ENCODE measurements at regions not wholly inside any gene's neighbourhood (a gene's known extent, or its start where the extent isn't known, plus 50 kb on each side); places are given as distances from the start of the nearest gene placed in this dataset.

DNA sequence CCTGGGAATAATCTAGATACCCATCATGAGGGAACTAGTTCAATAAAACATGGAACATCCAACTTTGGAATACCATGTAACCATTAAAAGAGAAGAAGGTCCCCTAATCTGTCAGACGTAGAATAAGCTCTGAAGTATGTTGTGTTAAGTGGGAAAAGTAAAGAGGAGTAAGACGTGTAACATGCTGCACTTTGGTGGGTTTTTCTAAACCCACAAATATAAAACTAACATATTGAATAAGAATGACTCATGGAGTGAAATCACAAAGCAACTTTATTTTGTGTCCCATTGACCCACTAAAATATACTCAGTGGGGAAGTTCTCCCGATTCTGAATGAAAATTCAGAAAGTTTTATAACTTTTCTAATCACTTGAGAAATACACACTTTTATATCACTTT is 67.9 kb upstream of the PIK3R1 start:
- TF ChIP-seq ZFP41 (tag by site-specific recombination; IDR thresholded peaks at IDR 0.05; ENCODE audit: borderline replicate concordance) (no peak), PRDM1 (tag by site-specific recombination; IDR thresholded peaks at IDR 0.05) (no peak), GLIS2 (tag by site-specific recombination; IDR thresholded peaks at IDR 0.05) (no peak), YY2 (tag by site-specific recombination; IDR thresholded peaks at IDR 0.05) (no peak), ZNF510 (tag by site-specific recombination; IDR thresholded peaks at IDR 0.05; ENCODE audit: insufficient replicate concordance) (no peak), ZNF311 (tag by site-specific recombination; IDR thresholded peaks at IDR 0.05; ENCODE audit: borderline replicate concordance) (no peak), ZNF558 (tag by site-specific recombination; IDR thresholded peaks at IDR 0.05) (no peak), ZFP3 (tag by site-specific recombination; IDR thresholded peaks at IDR 0.05; ENCODE audit: low read depth) (no peak), ZEB2 (tag by site-specific recombination; IDR thresholded peaks at IDR 0.05) (no peak), ZSCAN16 (tag by site-specific recombination; IDR thresholded peaks at IDR 0.05) (no peak), EGR2 (tag by site-specific recombination; IDR thresholded peaks at IDR 0.05; ENCODE audit: low read depth) (no peak), ZNF292 (tag by site-specific recombination; IDR thresholded peaks at IDR 0.05; ENCODE audit: borderline replicate concordance, low read depth) (no peak), ZNF621 (tag by site-specific recombination; IDR thresholded peaks at IDR 0.05) (no peak), ZNF350 (tag by site-specific recombination; IDR thresholded peaks at IDR 0.05) (no peak)
- TF ChIP-seq, protein P1, sequence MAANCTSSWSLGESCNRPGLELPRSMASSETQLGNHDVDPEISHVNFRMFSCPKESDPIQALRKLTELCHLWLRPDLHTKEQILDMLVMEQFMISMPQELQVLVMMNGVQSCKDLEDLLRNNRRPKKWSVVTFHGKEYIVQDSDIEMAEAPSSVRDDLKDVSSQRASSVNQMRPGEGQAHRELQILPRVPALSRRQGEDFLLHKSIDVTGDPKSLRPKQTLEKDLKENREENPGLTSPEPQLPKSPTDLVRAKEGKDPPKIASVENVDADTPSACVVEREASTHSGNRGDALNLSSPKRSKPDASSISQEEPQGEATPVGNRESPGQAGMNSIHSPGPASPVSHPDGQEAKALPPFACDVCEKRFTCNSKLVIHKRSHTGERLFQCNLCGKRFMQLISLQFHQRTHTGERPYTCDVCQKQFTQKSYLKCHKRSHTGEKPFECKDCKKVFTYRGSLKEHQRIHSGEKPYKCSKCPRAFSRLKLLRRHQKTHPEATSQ (tag by site-specific recombination; IDR thresholded peaks at IDR 0.05), result no peak
- TF ChIP-seq, protein P2, sequence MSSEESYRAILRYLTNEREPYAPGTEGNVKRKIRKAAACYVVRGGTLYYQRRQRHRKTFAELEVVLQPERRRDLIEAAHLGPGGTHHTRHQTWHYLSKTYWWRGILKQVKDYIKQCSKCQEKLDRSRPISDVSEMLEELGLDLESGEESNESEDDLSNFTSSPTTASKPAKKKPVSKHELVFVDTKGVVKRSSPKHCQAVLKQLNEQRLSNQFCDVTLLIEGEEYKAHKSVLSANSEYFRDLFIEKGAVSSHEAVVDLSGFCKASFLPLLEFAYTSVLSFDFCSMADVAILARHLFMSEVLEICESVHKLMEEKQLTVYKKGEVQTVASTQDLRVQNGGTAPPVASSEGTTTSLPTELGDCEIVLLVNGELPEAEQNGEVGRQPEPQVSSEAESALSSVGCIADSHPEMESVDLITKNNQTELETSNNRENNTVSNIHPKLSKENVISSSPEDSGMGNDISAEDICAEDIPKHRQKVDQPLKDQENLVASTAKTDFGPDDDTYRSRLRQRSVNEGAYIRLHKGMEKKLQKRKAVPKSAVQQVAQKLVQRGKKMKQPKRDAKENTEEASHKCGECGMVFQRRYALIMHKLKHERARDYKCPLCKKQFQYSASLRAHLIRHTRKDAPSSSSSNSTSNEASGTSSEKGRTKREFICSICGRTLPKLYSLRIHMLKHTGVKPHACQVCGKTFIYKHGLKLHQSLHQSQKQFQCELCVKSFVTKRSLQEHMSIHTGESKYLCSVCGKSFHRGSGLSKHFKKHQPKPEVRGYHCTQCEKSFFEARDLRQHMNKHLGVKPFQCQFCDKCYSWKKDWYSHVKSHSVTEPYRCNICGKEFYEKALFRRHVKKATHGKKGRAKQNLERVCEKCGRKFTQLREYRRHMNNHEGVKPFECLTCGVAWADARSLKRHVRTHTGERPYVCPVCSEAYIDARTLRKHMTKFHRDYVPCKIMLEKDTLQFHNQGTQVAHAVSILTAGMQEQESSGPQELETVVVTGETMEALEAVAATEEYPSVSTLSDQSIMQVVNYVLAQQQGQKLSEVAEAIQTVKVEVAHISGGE (tag by site-specific recombination; conservative IDR thresholded peaks at IDR 0.05; ENCODE audit: low read depth), result no peak
- TF ChIP-seq, protein P3, sequence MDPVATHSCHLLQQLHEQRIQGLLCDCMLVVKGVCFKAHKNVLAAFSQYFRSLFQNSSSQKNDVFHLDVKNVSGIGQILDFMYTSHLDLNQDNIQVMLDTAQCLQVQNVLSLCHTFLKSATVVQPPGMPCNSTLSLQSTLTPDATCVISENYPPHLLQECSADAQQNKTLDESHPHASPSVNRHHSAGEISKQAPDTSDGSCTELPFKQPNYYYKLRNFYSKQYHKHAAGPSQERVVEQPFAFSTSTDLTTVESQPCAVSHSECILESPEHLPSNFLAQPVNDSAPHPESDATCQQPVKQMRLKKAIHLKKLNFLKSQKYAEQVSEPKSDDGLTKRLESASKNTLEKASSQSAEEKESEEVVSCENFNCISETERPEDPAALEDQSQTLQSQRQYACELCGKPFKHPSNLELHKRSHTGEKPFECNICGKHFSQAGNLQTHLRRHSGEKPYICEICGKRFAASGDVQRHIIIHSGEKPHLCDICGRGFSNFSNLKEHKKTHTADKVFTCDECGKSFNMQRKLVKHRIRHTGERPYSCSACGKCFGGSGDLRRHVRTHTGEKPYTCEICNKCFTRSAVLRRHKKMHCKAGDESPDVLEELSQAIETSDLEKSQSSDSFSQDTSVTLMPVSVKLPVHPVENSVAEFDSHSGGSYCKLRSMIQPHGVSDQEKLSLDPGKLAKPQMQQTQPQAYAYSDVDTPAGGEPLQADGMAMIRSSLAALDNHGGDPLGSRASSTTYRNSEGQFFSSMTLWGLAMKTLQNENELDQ (tag by site-specific recombination; IDR thresholded peaks at IDR 0.05; ENCODE audit: low read depth), result no peak
- H3K27ac ChIP-seq (ENCODE audit: extremely low read depth, low read depth, low read length), result no peak overlapping the region

DNA sequence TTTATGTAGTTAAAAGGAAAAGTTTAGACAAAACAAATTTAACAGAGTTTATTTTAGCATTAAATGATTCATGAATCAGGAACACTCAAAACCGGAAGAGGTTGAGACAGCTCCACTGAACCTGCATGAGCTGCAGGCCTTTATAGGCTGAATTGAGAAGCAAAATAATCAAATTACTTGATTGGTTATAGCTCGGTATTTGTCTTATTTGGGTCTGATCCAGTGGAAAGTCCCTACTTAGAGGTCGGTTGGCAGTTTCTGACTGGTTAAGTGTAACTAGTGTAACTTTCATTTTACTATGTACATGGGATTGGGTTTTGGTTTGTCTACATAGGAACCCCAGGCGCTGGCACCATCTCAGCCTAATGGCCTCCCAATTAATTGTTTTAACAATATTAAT is 74.1 kb upstream of the PIK3R1 start:
- no peaks in the 10 kb centered on the region for H3K36me3 ChIP-seq (ENCODE audit: control insufficient read depth in 2 of 2, insufficient read depth in 1 of 2, low read length in 2 of 2)
- POLR2A ChIA-PET, result no interaction called here
- H3K4me3 ChIP-seq (ENCODE audit: low read depth, low read length), result no peak overlapping the region
- H3K27ac ChIP-seq (ENCODE audit: extremely low read depth, low read depth, low read length), result no peak overlapping the region
- peaks cover 3% of the 10 kb centered on the region; the same call in 1 of the 2 replicates for H3K4me1 ChIP-seq (ENCODE audit: control insufficient read depth, insufficient read depth, low read length)
- H3K9me3 ChIP-seq (ENCODE audit: control insufficient read depth, insufficient read depth, low read depth, low read length), result no peaks in the 10 kb centered on the region
- no peak for TF ChIP-seq KLF7 (tag by site-specific recombination; IDR thresholded peaks at IDR 0.05; ENCODE audit: borderline replicate concordance)
- TF ChIP-seq ZNF654 (tag by site-specific recombination; IDR thresholded peaks at IDR 0.05; ENCODE audit: low read depth), result no peak
- TF ChIP-seq ZNF302 (tag by site-specific recombination; IDR thresholded peaks at IDR 0.05; ENCODE audit: low read depth), result no peak
- no peak for TF ChIP-seq ZNF658 (tag by site-specific recombination; IDR thresholded peaks at IDR 0.05)
- CTCF ChIA-PET, result no interaction called here

More for the DNA sequence above, 67.9 kb upstream of the PIK3R1 start:
- ChIA-PET POLR2A (no interaction called here), CTCF (no interaction called here)
- Histone ChIP-seq H3K4me1 (ENCODE audit: control insufficient read depth, insufficient read depth, low read length) (no peaks in the 10 kb centered on the region), H3K4me3 (ENCODE audit: low read depth, low read length) (no peak overlapping the region), H3K36me3 (ENCODE audit: control insufficient read depth in 2 of 2, insufficient read depth in 1 of 2, low read length in 2 of 2) (no peaks in the 10 kb centered on the region), H3K9me3 (ENCODE audit: control insufficient read depth, insufficient read depth, low read depth, low read length) (no peaks in the 10 kb centered on the region)

Measured in HEK293 (cell line).